Endothelial cell of umbilical vein (primary cell): ENCODE measurements at regions not wholly inside any gene's neighbourhood (a gene's known extent, or its start where the extent isn't known, plus 50 kb on each side); places are given as distances from the start of the nearest gene placed in this dataset.

Experiments
- BruUV-seq: library from RNA; stranded (reverse); fragments of 400-500 nt; replicated peaks from 2 replicates; lab custom pipeline; 2021; lab: Mats Ljungman, UMichigan
- CTCF ChIA-PET: fragments of 300-600, 350-600 bp; sonication (Branson Sonifier 250); formaldehyde crosslinking; loops from one replicate; lab custom pipeline; 2021; ENCODE audit warnings: antibody characterized with exemption, inconsistent platforms; lab: Charles Lee
- POLR2A ChIA-PET: fragments of 300-600, 350-600 bp; sonication (Branson Sonifier 250); formaldehyde crosslinking; loops from one replicate; lab custom pipeline; 2021; ENCODE audit warnings: antibody characterized with exemption, inconsistent platforms; lab: Charles Lee
- DNase-seq: peaks from one replicate; pipeline ENCODE4 v3.0.0-alpha.2; 2011; ENCODE audit warnings: low read depth, low spot score
- FAIRE-seq: peaks from 2 replicates; lab custom pipeline; 2011; peaks lifted over from hg19 to GRCh38; lab: Jason Lieb, UNC
- H2AFZ ChIP-seq: 2 replicates; pipeline ENCODE4 v1.6.0; 2012; ENCODE audit warnings: low read depth, low read length, control low read depth, inconsistent platforms
- H3K27ac ChIP-seq: 2 replicates; pipeline ENCODE4 v1.5.1; 2011; ENCODE audit warnings: low read depth, mild to moderate bottlenecking, control low read depth, low read length, moderate library complexity; ENCODE audit not compliant: insufficient read depth
- H3K27me3 ChIP-seq, 2 experiments: 2 replicates each; pipeline versions ENCODE4 v1.6.0 to v1.6.1; 2011; ENCODE audit warnings: low read length in 2 of 2, mixed read lengths in 1 of 2; ENCODE audit not compliant: control insufficient read depth in 2 of 2, insufficient read depth in 2 of 2
- H3K36me3 ChIP-seq, 2 experiments: 2 replicates in 1 of 2; 3 replicates in 1 of 2; pipeline ENCODE4 v1.5.1; 2011; ENCODE audit warnings: low read length in 2 of 2, mild to moderate bottlenecking in 1 of 2, moderate library complexity in 1 of 2; ENCODE audit not compliant: control insufficient read depth in 2 of 2, insufficient read depth in 2 of 2; ENCODE audit errors: extremely low read depth in 1 of 2
- H3K4me1 ChIP-seq: 3 replicates; pipeline ENCODE4 v1.5.1; 2011; ENCODE audit warnings: mild to moderate bottlenecking, low read length; ENCODE audit not compliant: control insufficient read depth, insufficient read depth; ENCODE audit errors: extremely low read depth
- H3K4me2 ChIP-seq: 2 replicates; pipeline ENCODE4 v1.6.1; 2011; ENCODE audit warnings: low read length, control low read depth, mixed read lengths; ENCODE audit not compliant: insufficient read depth
- H3K4me3 ChIP-seq, 3 experiments: fragments of 200-600 bp in 1 of 3; sonication (generic), shearing (Covaris generic) in 1 of 3; replicated peaks in 1 of 3; 2 replicates each; pipeline ENCODE4 v1.5.1; 2011 to 2016; ENCODE audit warnings: control low read depth in 3 of 3, low read length in 3 of 3, mild to moderate bottlenecking in 2 of 3, inconsistent platforms in 1 of 3, low read depth in 1 of 3, moderate library complexity in 1 of 3; ENCODE audit not compliant: insufficient read depth in 1 of 3
- H3K79me2 ChIP-seq: 2 replicates; pipeline ENCODE4 v1.6.0; 2012; ENCODE audit warnings: low read length, inconsistent platforms; ENCODE audit not compliant: control insufficient read depth, insufficient read depth
- H3K9ac ChIP-seq: replicated peaks from 2 replicates; pipeline ENCODE3; 2011; ENCODE audit warnings: low read length, control low read depth; ENCODE audit not compliant: insufficient read depth; ENCODE audit errors: extremely low read depth
- H3K9me1 ChIP-seq: replicated peaks from 3 replicates; pipeline ENCODE4 v1.6.0; 2011; ENCODE audit warnings: mild to moderate bottlenecking, low read length; ENCODE audit not compliant: control insufficient read depth, insufficient read depth; ENCODE audit errors: extremely low read depth
- H3K9me3 ChIP-seq: replicated peaks from 2 replicates; pipeline ENCODE4 v1.5.1; 2012; ENCODE audit warnings: low read length, inconsistent platforms; ENCODE audit not compliant: control insufficient read depth, insufficient read depth
- H4K20me1 ChIP-seq: replicated peaks from 2 replicates; pipeline ENCODE3; 2011; ENCODE audit warnings: mild to moderate bottlenecking, low read length; ENCODE audit not compliant: control insufficient read depth, insufficient read depth; ENCODE audit errors: extremely low read depth
- EZH2 ChIP-seq: IDR thresholded peaks from 2 replicates; pipeline ENCODE4 v1.6.1; 2012; ENCODE audit warnings: borderline replicate concordance, low read depth, mild to moderate bottlenecking, moderate library complexity, low read length, inconsistent platforms; ENCODE audit not compliant: severe bottlenecking
- FOS ChIP-seq: IDR thresholded peaks from 2 replicates; pipeline ENCODE4 v1.6.1; 2011; ENCODE audit warnings: mild to moderate bottlenecking, low read length, moderate library complexity, borderline replicate concordance; ENCODE audit not compliant: insufficient read depth
- GATA2 ChIP-seq: IDR thresholded peaks from 2 replicates; pipeline ENCODE4 v1.7.0; 2011; ENCODE audit warnings: low read depth, mild to moderate bottlenecking, moderate library complexity, mixed read lengths, low read length; ENCODE audit not compliant: insufficient read length, insufficient read depth
- JUN ChIP-seq: IDR thresholded peaks from 2 replicates; pipeline ENCODE4 v1.6.1; 2011; ENCODE audit warnings: borderline replicate concordance, low read depth; ENCODE audit not compliant: insufficient read length, insufficient read depth
- MYC ChIP-seq: IDR thresholded peaks from one replicate; pipeline ENCODE4 v1.6.1; 2011; ENCODE audit warnings: mild to moderate bottlenecking, low read depth, low read length
- POLR2A ChIP-seq: IDR thresholded peaks from 2 replicates; pipeline ENCODE4 v1.6.1; 2012; ENCODE audit warnings: low read depth, mild to moderate bottlenecking, control low read depth, low read length
- POLR2AphosphoS5 ChIP-seq: IDR thresholded peaks from 2 replicates; pipeline ENCODE4 v1.6.1; 2012; ENCODE audit warnings: low read depth, mild to moderate bottlenecking, control low read depth, low read length, moderate library complexity; ENCODE audit not compliant: insufficient read depth
- dilution Hi-C: fragments of 300-500 bp; cut with MboI; formaldehyde crosslinking; loops from one replicate; pipeline ENCODE4 v1.15.0; 2019; ENCODE audit warnings: low sequenced_read_pairs; ENCODE audit not compliant: extremely low pct_ligation_motif_present
- intact Hi-C: fragments of 100-400 bp; cut with micrococcal nuclease; formaldehyde crosslinking; loops from one replicate; pipeline ENCODE4 v1.10.0; 2022
- TF ChIP-seq, protein P1 (sequence below), 2 donors: IDR thresholded peaks; 1 replicate in 1 of 2; 2 replicates in 1 of 2; pipeline ENCODE4 v1.5.1; 2011; ENCODE audit warnings: low read length in 2 of 2, mild to moderate bottlenecking in 2 of 2, moderate library complexity in 2 of 2, control low read depth in 1 of 2, inconsistent platforms in 1 of 2, low read depth in 1 of 2; ENCODE audit not compliant: insufficient read depth in 1 of 2; ENCODE audit errors: extremely low read depth in 1 of 2
- TF ChIP-seq, protein P2 (sequence below): IDR thresholded peaks from 2 replicates; pipeline ENCODE4 v1.6.1; 2011; ENCODE audit not compliant: insufficient read depth, insufficient read length

DNA sequence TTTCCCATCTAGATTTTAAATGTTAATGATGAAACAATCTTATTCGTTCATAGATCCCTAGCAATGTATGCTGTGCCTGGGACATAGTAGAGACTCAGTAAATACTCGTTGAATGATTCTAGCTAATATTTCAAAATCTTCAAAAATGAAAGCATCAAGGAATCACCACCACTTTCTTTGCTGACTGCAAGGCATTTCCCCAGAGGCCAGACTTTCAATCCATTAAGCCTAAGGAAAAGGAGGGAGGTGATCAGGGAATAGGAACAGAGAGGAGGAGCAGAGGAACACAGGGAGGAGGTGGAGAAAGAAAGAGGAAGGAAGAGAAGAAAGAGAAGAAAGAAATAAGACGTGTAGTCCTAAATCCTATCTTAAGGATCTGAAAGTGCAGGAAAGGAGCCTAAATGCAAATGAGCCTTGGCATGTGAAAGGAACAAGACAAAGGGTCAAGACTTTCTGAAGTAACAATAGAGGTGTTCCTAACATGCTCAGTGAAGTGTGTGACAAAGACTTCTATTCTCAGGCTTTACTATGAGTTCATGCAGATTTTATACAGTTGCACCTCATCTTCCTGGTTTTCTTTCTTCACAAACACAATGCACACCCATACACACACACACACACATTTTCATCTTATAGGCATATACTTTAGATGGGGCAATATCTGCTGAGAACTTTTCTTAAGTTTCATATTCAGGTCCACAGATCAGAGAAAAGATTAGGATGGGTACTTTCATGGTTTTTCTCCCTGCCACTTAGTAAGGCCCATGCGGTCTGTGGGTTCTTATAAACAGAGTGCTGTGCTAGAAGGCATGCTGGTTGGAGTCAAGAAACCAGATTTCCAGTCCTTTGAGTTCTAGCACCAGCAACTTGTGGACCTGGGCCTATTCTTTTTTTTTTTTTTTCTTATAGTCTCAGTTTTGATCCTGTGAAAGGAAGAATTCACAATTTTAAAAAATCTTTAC, 512.2 kb upstream of the TNC start:
- Histone ChIP-seq H3K9me3 (peaks cover 2% of the 10 kb centered on the region), H3K4me3 (no peak overlapping the region), H3K36me3 (no peaks in the 10 kb centered on the region), H4K20me1 (no peaks in the 10 kb centered on the region), H2AFZ (no peak overlapping the region), H3K9ac (no peak overlapping the region), H3K79me2 (no peaks in the 10 kb centered on the region), H3K4me2 (no peak overlapping the region), H3K27ac (no peak overlapping the region), H3K9me1 (no peaks in the 10 kb centered on the region), H3K4me1 (no peaks in the 10 kb centered on the region), H3K27me3 (no peaks in the 10 kb centered on the region)
- no TSS peak for BruUV-seq
- dilution Hi-C loops (no loop called here), intact Hi-C loops (no loop called here)
- FAIRE-seq (no peak), DNase-seq (no peak)
- TF ChIP-seq, protein P1, sequence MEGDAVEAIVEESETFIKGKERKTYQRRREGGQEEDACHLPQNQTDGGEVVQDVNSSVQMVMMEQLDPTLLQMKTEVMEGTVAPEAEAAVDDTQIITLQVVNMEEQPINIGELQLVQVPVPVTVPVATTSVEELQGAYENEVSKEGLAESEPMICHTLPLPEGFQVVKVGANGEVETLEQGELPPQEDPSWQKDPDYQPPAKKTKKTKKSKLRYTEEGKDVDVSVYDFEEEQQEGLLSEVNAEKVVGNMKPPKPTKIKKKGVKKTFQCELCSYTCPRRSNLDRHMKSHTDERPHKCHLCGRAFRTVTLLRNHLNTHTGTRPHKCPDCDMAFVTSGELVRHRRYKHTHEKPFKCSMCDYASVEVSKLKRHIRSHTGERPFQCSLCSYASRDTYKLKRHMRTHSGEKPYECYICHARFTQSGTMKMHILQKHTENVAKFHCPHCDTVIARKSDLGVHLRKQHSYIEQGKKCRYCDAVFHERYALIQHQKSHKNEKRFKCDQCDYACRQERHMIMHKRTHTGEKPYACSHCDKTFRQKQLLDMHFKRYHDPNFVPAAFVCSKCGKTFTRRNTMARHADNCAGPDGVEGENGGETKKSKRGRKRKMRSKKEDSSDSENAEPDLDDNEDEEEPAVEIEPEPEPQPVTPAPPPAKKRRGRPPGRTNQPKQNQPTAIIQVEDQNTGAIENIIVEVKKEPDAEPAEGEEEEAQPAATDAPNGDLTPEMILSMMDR (IDR thresholded peaks at IDR 0.05; ENCODE audit: extremely low read depth in 1 of 2, insufficient read depth in 1 of 2, low read depth in 1 of 2, low read length in 2 of 2) = no peak
- no peak for TF ChIP-seq JUN
- TF ChIP-seq FOS = no peak
- no peak for TF ChIP-seq GATA2
- TF ChIP-seq EZH2 = no peak
- TF ChIP-seq POLR2A = no peak
- TF ChIP-seq POLR2AphosphoS5 = no peak
- TF ChIP-seq, protein P2, sequence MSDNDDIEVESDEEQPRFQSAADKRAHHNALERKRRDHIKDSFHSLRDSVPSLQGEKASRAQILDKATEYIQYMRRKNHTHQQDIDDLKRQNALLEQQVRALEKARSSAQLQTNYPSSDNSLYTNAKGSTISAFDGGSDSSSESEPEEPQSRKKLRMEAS = no peak
- no peak for TF ChIP-seq MYC
- ChIA-PET POLR2A (no interaction called here), CTCF (no interaction called here)
